MM.1S (cell line): ENCODE measurements at regions not wholly inside any gene's neighbourhood (a gene's known extent, or its start where the extent isn't known, plus 50 kb on each side); places are given as distances from the start of the nearest gene placed in this dataset.

ENCODE experiments used
- DNase-seq: peaks from one replicate; pipeline ENCODE4 v3.0.0-alpha.2; 2015
- H2AFZ ChIP-seq: fragments of 300-600 bp; sonication (generic); 2 replicates; pipeline ENCODE4 v1.6.0; 2016; ENCODE audit warnings: antibody characterized with exemption, low read length
- H3F3A ChIP-seq: fragments of 300-600 bp; sonication (generic); 2 replicates; pipeline ENCODE4 v1.6.1; 2016; ENCODE audit warnings: mild to moderate bottlenecking, antibody characterized with exemption, low read length, moderate library complexity, mixed read lengths; ENCODE audit not compliant: insufficient read depth
- H3K27ac ChIP-seq: fragments of 300-600 bp; sonication (generic); 2 replicates; pipeline ENCODE4 v1.5.1; 2016; ENCODE audit warnings: mild to moderate bottlenecking, low read length
- H3K27me3 ChIP-seq: fragments of 300-600 bp; sonication (generic); replicated peaks from 2 replicates; pipeline ENCODE4 v1.6.0; 2016; ENCODE audit warnings: low read length; ENCODE audit not compliant: insufficient read depth
- H3K36me3 ChIP-seq: fragments of 300-600 bp; sonication (generic); replicated peaks from 2 replicates; pipeline ENCODE4 v1.6.1; 2016; ENCODE audit warnings: mild to moderate bottlenecking, low read length, mixed read lengths; ENCODE audit not compliant: insufficient read depth
- H3K4me1 ChIP-seq: fragments of 300-600 bp; sonication (generic); 2 replicates; pipeline ENCODE4 v1.6.1; 2016; ENCODE audit warnings: low read length, mixed read lengths
- H3K4me2 ChIP-seq: fragments of 300-600 bp; sonication (generic); 2 replicates; pipeline ENCODE4 v1.6.0; 2016; ENCODE audit warnings: low read depth, low read length
- H3K4me3 ChIP-seq: fragments of 300-600 bp; sonication (generic); 2 replicates; pipeline ENCODE4 v1.5.1; 2016; ENCODE audit warnings: low read length, mixed read lengths
- H3K79me2 ChIP-seq: fragments of 300-600 bp; sonication (generic); 2 replicates; pipeline ENCODE4 v1.6.1; 2016; ENCODE audit warnings: mixed run types, low read length, mixed read lengths
- H3K9ac ChIP-seq: fragments of 300-600 bp; sonication (generic); 2 replicates; pipeline ENCODE4 v1.6.1; 2016; ENCODE audit warnings: low read length, mixed read lengths
- H3K9me2 ChIP-seq: fragments of 300-600 bp; sonication (generic); replicated peaks from 2 replicates; pipeline ENCODE4 v1.6.1; 2016; ENCODE audit warnings: mild to moderate bottlenecking, low read length, mixed read lengths; ENCODE audit not compliant: insufficient read depth
- H3K9me3 ChIP-seq: fragments of 300-600 bp; sonication (generic); replicated peaks from 2 replicates; pipeline ENCODE4 v1.6.1; 2016; ENCODE audit warnings: mild to moderate bottlenecking, low read length, mixed read lengths; ENCODE audit not compliant: insufficient read depth
- H4K20me1 ChIP-seq: fragments of 300-600 bp; sonication (generic); 2 replicates; pipeline ENCODE4 v1.6.1; 2016; ENCODE audit warnings: mild to moderate bottlenecking, low read length, moderate library complexity, mixed read lengths; ENCODE audit not compliant: insufficient read depth
- EZH2 ChIP-seq: fragments of 300-600 bp; sonication (generic); optimal IDR thresholded peaks from 2 replicates; pipeline ENCODE3; 2017; ENCODE audit warnings: low read depth, mild to moderate bottlenecking, antibody characterized with exemption, low read length, mixed read lengths
- EZH2phosphoT487 ChIP-seq: fragments of 300-600 bp; sonication (generic); IDR thresholded peaks from 2 replicates; pipeline ENCODE4 v1.6.1; 2018; ENCODE audit warnings: antibody characterized with exemption, low read length
- TF ChIP-seq, protein P1 (sequence below): fragments of 300-600 bp; sonication (generic); IDR thresholded peaks from 2 replicates; pipeline ENCODE4 v1.5.1; 2016; ENCODE audit warnings: antibody characterized with exemption, low read length, mixed read lengths

- H3K79me2 ChIP-seq: no peaks in the 10 kb centered on the region
- no peak overlapping the region for H3K27ac ChIP-seq
- H3K4me3 ChIP-seq: no peak overlapping the region
- H3F3A ChIP-seq: no peaks in the 10 kb centered on the region
- H3K4me1 ChIP-seq: no peaks in the 10 kb centered on the region
- H3K9me2 ChIP-seq: no peaks in the 10 kb centered on the region
- H3K4me2 ChIP-seq: no peak overlapping the region
- no peaks in the 10 kb centered on the region for H3K9me3 ChIP-seq
- no peaks in the 10 kb centered on the region for H3K36me3 ChIP-seq
- no peak for DNase-seq
- H3K27me3 ChIP-seq: no peaks in the 10 kb centered on the region
- no peak overlapping the region for H3K9ac ChIP-seq
- no peak overlapping the region for H2AFZ ChIP-seq
- H4K20me1 ChIP-seq: no peaks in the 10 kb centered on the region
- no peak for TF ChIP-seq EZH2
- TF ChIP-seq, protein P1, sequence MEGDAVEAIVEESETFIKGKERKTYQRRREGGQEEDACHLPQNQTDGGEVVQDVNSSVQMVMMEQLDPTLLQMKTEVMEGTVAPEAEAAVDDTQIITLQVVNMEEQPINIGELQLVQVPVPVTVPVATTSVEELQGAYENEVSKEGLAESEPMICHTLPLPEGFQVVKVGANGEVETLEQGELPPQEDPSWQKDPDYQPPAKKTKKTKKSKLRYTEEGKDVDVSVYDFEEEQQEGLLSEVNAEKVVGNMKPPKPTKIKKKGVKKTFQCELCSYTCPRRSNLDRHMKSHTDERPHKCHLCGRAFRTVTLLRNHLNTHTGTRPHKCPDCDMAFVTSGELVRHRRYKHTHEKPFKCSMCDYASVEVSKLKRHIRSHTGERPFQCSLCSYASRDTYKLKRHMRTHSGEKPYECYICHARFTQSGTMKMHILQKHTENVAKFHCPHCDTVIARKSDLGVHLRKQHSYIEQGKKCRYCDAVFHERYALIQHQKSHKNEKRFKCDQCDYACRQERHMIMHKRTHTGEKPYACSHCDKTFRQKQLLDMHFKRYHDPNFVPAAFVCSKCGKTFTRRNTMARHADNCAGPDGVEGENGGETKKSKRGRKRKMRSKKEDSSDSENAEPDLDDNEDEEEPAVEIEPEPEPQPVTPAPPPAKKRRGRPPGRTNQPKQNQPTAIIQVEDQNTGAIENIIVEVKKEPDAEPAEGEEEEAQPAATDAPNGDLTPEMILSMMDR: no peak
- no peak for TF ChIP-seq EZH2phosphoT487
Observed at GRCh38 chr3:181446741-181447140, 265.0 kb upstream of the SOX2 start.

DNA sequence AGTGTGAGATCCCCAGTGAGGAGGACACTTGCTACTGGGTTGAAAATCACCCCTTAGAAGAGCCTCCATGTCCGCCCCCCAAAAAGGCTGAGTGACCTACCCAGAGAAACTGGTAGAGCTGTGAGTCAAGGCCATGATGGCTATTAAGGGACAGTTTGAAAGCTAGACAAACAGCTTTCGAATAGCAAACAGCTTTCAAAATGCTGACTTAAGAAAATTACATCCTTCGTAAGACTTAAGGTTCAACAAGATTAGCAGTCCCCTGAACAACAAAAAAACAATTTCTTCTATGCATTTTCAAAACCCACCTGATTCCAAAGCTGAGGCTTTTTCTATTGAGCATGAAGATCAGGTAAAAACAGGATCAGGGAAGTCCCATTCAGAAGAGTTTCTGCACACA lies 269.7 kb upstream of the SOX2 start:
- H3K9ac ChIP-seq: no peak overlapping the region
- H3K4me3 ChIP-seq: no peak overlapping the region
- H3K79me2 ChIP-seq: no peaks in the 10 kb centered on the region
- no peak for DNase-seq
- no peaks in the 10 kb centered on the region for H3K4me1 ChIP-seq
- no peak overlapping the region for H3K4me2 ChIP-seq
- no peaks in the 10 kb centered on the region for H3F3A ChIP-seq
- H3K27ac ChIP-seq: no peak overlapping the region
- H4K20me1 ChIP-seq: no peaks in the 10 kb centered on the region
- TF ChIP-seq EZH2phosphoT487: no peak
- TF ChIP-seq, protein P1: no peak
- TF ChIP-seq EZH2: no peak
- no peak overlapping the region for H2AFZ ChIP-seq
- no peaks in the 10 kb centered on the region for H3K36me3 ChIP-seq
- H3K9me2 ChIP-seq: no peaks in the 10 kb centered on the region
- no peaks in the 10 kb centered on the region for H3K27me3 ChIP-seq
- H3K9me3 ChIP-seq: no peaks in the 10 kb centered on the region

- H3F3A ChIP-seq: no peaks in the 10 kb centered on the region
- no peak overlapping the region for H3K27ac ChIP-seq
- H4K20me1 ChIP-seq: no peaks in the 10 kb centered on the region
- no peak overlapping the region for H3K9ac ChIP-seq
- no peaks in the 10 kb centered on the region for H3K9me3 ChIP-seq
- no peak overlapping the region for H2AFZ ChIP-seq
- H3K27me3 ChIP-seq: no peaks in the 10 kb centered on the region
- no peaks in the 10 kb centered on the region for H3K4me1 ChIP-seq
- H3K9me2 ChIP-seq: no peaks in the 10 kb centered on the region
- no peaks in the 10 kb centered on the region for H3K36me3 ChIP-seq
- TF ChIP-seq, protein P1: no peak
- TF ChIP-seq EZH2: no peak
- no peak for TF ChIP-seq EZH2phosphoT487
- no peak overlapping the region for H3K4me3 ChIP-seq
- DNase-seq: no peak
- H3K79me2 ChIP-seq: no peaks in the 10 kb centered on the region
- no peak overlapping the region for H3K4me2 ChIP-seq
Observed at GRCh38 chr3:181432992-181433391, 278.7 kb upstream of the SOX2 start.
